ENCODE measurements at regions not wholly inside any gene's neighbourhood (a gene's known extent, or its start where the extent isn't known, plus 50 kb on each side); places are given as distances from the start of the nearest gene placed in this dataset.

DNA sequence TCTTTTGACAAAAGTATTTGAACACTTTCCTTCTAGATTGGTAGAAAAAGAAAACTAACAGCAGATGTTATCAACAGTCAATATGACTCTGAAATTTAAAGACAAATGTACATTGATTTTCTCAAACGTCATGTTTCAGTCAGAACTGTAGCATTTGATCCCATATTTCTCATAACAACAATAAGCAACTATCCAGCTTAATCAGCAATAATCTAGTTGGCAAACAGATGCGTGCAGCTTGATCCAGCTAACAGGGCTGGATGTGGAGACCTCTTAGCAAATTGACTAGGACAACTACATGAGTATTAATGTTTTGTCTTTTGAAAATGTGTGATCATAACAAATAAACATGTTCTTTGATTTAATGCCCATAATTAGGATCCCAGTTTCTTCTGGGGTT lies 94.0 kb upstream of the STT3B start:
- DNase-seq (ENCODE audit: insufficient read length, low spot score) (no peak), FAIRE-seq (no peak)

DNA sequence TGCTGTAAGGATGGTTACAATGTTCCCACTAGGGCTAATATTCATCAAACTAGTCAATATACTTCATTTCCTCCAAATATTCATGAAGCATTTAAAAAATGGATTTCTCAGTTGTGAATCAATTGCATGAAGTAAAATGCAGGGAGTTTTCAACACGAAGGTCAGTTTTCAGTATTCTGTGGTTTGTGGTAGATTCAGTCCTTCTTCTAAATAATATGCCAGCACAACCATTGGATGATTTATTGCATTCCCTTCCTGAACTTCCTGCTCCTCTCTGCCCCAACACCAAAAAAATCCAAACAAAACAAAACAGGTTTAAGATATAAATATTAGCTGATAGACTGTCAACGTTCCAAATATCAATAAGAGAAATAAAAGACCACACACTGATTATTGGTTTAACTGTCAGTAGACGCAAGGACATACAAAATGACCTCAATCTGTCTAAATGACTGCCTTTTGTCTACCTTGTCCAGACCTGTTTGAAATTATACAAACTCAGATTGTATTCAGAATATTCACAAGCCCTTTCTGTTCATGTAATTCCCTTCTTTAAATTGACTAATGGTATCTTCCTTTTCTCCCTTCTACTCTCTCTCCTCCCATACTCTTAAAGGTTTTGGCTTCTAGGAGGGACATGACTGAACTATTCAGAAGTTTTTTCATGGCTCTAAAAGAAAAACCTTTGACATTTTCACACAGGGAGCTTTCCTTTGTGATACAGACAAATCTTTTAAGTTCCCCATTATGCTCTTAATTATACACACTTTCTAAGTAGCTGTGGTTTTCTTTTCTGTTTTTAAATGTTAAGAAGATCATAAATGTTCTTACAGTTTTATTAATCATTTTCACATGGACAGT lies 92.6 kb upstream of the STT3B start:
- DNase-seq (ENCODE audit: insufficient read length, low spot score) (no peak), FAIRE-seq (no peak)

DNA sequence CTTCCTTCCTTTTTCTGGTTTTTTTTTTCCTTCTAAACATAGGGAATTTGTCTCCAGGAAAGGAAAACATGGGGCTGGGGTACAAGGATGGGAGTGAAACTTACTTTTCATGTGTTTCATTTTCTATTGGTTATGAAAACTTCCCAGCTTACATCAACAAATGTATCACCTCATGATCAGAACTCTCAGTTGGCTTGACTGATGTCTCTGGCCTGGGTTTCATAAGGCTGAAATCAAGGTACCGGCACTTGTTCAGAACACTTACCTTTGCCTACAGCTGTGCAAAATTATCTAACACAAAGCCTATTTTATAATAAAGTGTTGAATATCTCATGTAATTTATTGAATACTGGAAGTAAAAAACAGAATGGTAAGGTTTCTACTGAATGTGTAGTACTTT lies 91.8 kb upstream of the STT3B start:
- FAIRE-seq (no peak), DNase-seq (ENCODE audit: insufficient read length, low spot score) (no peak)

DNA sequence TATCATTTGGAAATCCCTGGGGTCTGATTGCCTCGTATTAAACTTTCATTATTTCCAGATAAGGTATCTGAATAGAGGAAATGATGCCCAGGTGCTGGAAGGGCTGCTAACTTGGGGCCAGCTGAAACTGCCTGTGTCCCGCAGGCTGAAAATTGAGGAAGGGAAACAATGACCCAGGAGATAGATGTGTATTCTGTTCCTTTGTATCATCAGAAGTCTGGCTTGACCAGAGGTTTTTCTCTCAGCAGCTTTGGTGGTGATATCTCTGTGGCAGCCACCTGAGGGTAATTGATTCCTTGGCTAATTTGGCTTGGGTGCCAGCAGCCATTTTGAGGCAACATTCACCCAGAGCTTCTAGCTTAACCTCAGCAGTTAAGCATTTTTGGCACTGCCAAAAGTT lies 90.0 kb upstream of the STT3B start:
- FAIRE-seq (no peak), DNase-seq (ENCODE audit: insufficient read length, low spot score) (no peak)

DNA sequence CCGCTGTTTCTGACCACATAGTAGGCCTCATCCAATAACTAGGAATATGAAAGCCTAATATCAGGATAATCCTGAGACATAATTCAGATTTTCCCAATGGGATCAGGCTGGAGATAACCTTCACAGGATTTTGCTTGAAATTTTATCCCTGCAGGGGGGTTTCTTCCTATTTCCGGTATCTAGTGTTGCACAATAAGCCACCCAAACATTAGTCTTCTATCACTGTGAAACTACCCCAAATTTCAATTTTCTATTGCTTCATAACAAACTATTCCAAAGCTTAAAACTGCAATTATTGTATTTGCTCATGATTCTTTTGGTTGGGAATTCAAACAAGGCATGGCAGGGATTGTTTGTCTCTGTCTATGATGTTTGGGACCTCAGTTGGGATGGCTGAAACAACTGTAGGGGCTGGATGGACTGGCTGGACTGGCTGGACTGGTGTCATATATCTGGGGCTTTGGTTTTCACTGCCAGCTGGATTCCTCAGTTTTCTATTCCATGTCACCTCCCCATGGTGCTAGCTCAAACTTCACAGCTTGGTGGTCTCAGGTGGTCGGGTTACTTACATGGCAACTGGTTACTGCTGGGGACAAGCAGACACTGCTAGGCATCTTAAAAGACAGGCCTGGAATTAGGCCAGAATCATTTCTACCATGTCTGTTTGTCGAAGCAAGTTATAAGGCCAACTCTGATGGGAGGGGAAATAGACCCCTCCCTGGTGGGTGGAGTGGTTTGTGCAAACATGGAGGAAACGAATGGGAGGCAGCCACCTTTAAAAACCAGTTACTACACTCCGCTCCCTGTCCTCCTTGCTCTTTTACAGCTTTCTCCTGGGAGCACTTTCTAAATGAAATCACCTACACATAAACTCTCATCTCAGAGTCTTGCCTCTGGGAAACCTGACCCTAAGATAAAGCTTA lies 88.2 kb upstream of the STT3B start:
- no peak for DNase-seq (ENCODE audit: insufficient read length, low spot score)
- no peak for FAIRE-seq

DNA sequence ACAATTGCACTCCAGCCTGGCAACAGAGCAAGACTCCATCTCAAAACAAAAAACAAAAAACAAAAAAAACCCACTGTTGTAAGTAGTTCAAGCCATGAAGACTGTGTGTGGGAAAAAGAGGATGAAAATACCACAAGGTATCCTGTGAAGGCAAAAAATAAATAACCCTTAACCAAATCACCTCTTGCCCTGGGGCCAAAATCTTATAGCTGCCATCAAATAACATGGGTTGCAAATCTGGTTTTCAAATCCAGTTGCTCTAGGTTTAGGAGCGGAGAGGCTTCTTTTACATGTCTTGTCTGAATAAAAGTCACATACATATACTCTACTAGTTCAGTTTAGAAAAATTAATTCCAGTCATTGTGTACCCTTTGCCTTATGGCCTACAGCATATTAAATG lies 87.0 kb upstream of the STT3B start:
- no peak for FAIRE-seq

DNA sequence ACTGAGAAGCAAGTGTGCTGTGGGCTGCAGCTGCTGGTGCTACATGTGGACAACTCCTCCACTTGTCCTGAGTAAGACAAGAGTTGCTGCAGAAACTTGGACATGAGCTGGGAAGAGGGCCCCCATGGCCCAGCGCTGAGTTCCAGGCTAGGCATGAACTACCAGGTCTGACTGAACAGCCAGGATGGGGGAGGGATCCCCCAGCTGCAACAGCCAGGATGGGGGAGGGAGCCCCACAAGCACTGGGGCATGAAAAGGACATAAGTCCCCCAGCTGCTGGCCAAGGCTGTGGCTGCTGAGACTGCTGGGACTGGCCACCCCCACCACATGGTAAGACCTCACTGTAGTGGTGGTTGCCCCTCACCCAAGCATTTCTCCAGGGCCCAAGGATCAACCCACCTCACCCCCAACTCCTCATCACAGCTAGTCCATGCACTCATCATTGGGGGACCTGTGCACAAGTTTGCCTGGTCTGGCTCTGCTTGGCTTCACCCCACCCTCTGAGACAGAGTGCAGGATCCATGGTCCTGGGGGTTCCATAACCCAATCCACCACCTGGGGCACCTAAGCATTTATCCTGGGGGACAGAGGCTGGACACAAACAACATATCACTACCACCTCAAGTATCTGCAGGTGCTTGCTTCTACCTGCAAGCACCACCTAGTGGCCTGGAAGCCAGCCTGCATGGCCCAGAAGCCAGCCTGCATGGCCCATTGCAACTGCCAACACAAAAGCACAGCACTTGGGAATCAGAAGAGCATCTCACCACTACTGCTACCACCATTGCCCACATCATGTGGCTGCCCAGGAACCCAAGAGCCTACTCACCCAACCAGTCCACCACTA lies 84.5 kb upstream of the STT3B start:
- no peak for DNase-seq (ENCODE audit: insufficient read length, low spot score)
- no peak for FAIRE-seq

More for the DNA sequence above, 87.0 kb upstream of the STT3B start:
- no peak for DNase-seq (ENCODE audit: insufficient read length, low spot score)

DNA sequence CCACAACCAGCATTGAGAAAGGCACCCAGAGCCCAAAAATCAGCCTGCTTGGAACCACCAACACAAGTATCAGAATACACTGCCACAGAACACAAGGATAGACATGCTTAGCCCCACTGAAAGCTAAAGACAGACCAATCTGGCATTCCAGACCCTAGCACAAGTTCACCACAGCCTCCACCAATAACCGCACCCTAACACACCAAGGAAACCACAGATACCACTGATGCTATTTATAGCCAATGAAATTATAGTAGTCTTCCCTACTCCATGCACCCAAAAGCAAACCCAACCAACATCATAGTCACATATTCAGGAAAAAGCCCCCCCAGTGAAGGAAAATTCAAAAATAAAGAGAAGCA lies 83.9 kb upstream of the STT3B start:
- FAIRE-seq (no peak), DNase-seq (ENCODE audit: insufficient read length, low spot score) (no peak)

DNA sequence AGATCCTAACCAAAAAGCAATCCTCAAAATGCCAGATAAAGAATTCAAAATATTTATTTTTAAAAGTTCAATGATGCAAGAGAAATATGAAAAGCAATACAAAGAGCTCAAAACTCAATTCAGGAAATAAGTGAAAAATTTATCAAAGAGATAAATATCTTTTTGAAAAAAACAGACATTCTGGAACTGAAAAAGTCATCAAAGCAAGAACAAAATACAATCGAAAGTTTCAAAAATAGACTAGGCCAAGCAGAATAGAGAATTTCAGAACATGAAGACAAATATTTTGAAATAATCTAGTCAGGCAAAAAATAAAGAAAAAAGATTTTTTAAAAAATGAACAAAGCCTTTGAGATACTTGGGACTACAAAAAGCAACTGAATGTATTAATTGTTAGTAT lies 83.4 kb upstream of the STT3B start:
- FAIRE-seq (no peak), DNase-seq (ENCODE audit: insufficient read length, low spot score) (no peak)

DNA sequence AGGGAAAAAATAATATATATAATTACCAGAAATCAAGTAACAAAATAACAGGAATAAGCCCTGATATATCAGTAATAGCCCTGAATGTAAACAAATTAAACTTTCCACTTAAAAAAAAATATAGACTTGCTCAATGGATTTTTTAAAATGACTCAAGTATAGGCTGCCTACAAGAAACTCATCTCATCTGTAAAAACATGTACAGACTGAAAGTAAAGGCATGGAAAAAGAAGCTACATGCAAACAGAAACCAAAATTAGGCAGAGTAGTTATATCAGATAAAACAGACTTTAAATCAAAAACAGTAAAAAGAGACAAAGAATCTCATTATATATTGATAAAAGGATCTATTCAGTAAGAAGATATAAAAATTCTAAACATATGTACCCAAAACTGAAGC lies 82.4 kb upstream of the STT3B start:
- no peak for FAIRE-seq
- DNase-seq (ENCODE audit: insufficient read length, low spot score), result no peak

DNA sequence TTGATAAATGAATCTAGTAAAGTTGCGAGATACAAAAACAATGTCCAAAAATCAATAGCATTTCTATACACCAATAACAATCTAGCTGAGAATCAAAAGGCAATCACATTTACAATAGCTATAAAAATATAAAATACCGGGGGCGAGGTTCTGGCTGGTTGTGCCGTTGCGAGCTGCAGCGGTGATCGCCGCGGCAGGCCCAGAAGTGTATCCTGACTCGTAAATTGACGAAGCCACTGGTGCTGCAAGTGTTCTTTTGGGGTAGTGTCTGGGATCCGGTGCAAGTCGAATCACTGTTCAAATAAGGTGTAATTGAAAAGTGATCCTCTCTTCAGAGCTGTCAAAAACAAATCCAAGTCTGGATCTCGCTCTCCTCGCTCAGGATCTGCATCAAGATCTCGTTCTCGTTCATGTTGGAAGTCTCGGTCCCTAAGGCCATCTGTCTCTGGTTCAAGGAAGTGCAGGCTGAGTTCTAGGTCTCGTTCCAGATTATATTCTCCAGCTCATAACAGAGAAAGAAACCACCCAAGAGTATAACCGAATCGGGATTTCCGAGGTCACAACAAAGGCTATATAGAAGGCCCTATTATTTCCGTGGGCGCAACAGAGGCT lies 80.1 kb upstream of the STT3B start:
- DNase-seq (ENCODE audit: insufficient read length, low spot score) (no peak), FAIRE-seq (no peak)

DNA sequence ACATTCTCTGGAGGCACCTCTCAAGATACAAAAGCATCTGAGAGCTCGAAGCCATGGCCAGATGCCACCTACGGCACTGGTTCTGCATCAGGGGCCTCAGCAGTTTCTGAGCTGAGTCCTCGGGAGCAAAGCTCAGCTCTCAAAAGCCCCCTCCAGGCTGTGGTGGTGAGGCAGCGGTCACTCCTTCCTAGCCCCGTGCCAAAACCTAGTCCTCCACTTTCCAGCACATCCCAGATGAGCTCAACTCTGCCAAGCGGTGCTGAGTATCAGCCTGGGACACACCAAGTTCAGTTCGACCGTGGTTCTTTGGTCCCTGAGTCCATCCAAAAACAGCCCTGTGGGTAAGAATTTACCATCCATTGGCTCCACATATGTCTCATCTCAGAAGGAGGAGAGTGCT lies 79.3 kb upstream of the STT3B start:
- FAIRE-seq, result no peak
- no peak for DNase-seq (ENCODE audit: insufficient read length, low spot score)

DNA sequence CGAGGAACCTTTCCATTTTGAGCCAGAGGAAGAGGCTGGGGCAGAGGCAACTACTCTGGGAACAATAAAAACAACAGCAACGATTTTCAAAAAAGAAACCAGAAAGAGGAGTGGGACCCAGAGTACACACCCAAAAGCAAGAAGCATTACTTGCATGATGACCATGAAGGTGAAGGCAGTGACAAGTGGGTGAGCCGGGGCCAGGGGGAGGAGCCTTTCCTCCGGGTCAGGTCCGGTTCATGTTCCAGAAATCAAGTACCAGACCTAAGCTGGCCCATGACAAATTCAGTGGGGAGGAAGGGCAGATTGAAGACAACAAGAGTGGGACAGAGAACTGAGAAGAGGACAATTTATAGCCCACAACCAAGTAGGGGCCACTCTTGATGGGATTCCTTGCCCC lies 77.2 kb upstream of the STT3B start:
- no peak for DNase-seq (ENCODE audit: insufficient read length, low spot score)
- FAIRE-seq, result no peak

DNA sequence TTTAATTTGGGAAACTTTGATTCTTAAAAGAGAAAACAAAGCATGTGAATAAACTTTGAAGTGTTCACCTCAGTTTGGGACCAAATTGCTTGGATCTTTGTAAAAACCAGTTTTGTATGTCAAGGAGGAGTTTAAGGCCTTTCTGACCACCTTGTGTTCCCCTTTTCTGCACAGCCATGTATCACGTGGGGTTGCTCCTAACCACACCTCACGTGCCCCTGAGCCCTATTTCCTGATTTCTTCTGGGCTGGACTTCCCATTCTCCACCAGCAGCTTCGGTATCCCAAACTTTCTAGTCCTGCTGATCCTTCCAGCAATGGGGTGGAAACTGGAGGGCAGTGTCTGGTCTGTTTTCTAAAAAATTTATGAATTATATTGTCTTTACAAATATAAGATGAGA lies 76.4 kb upstream of the STT3B start:
- no peak for DNase-seq (ENCODE audit: insufficient read length, low spot score)
- no peak for FAIRE-seq

DNA sequence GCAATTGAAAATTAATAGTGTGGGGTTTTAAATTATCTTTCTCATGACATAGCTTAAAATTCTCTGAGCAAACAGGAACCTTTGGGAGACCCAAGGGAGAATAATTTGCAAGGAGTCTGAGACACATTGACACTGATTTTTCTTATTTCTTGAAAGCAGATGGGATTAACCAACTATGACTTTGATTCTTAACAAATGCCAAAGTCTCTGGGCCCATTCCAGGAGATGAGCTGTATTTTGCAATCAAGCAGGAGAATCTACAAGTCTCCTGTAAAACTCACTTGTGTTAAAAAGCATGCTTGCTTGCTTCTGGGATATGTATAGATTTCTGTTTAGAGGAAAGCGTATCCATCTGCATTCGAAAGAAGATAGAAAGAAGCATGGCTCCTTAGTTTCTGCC lies 71.3 kb upstream of the STT3B start:
- FAIRE-seq (no peak), DNase-seq (ENCODE audit: insufficient read length, low spot score) (no peak)

DNA sequence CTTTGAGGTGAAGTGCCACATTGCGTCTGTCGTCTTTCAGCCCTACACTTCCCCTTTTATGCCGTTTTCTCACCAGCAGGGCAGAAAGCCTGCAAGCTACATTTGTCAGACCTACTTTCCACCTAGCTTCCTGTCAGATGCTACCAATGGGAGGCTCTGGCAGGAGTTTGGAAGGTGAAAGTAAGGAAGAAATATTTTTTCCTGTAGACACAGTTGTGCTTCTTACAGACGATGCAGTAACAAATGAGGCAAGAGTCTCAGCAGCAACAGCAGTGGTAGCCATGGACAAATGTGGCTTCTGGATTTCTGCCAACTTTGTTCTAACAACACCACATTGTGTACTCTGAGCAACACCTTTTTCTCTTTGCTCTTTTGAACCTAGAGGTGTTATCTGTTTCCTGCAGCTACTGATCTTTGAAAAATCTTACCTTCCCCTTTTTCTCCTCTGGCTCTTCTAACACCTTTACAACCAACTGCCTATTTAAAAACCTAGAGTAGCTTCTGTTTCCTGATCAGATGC lies 70.6 kb upstream of the STT3B start:
- no peak for FAIRE-seq
- no peak for DNase-seq (ENCODE audit: insufficient read length, low spot score)

DNA sequence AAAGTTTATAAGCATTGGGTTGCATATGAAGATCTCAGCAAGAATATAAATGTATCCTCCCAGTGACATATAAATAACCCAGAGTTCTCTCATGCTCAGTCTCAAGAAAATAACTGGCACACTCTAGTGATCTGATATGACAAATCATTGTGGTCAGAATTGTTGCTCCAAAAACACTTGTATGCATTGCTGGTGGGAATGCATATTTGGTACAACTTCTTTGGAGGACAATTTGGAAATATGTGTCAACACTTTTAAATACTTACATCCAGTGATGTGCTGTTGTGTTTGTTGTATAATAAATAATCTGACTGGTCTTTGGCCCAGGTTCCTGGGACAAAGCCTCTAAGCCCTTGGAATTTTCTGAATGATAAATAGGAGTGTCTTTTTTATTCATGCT lies 66.7 kb upstream of the STT3B start:
- DNase-seq (ENCODE audit: insufficient read length, low spot score) (no peak), FAIRE-seq (no peak)

DNA sequence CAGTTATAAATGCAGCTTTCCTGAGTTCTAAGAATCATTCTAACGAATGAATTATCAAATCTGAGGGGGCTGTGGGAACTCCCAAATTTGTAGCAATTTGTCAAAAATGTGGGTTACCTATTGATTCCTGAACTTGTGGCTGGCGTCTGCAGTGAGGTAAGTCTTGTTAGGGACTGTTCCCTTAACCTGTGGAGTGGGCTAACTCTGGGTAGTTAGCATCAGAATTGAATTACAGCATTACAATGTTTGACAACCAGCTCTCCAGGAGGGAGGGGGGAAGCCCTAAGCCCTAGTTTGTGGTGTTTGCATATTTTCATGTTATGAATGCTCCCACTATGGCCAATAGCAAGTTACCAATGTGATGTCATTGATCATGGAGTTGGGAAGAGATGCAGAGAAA lies 65.9 kb upstream of the STT3B start:
- DNase-seq (ENCODE audit: insufficient read length, low spot score) (no peak), FAIRE-seq (no peak)

DNA sequence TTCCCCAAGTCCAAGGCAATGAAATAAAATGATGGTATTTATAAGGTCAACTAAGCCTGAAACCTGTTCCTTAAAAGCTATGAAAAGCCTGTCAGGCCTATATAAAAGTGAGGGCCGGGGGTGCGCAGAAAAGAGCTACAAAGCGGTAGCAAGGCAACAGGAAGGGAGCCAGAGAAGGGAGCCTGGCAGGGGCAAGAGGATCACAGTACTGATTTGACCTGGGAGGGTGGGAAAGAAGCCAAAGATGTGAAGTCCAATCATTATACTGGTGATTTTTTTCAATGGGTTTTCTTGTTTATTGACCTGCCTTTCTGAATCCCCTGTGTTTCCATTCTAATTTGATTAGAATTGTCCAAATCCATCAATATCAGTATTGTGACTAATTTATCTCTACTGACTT lies 64.3 kb upstream of the STT3B start:
- DNase-seq (ENCODE audit: insufficient read length, low spot score), result no peak
- no peak for FAIRE-seq

DNA sequence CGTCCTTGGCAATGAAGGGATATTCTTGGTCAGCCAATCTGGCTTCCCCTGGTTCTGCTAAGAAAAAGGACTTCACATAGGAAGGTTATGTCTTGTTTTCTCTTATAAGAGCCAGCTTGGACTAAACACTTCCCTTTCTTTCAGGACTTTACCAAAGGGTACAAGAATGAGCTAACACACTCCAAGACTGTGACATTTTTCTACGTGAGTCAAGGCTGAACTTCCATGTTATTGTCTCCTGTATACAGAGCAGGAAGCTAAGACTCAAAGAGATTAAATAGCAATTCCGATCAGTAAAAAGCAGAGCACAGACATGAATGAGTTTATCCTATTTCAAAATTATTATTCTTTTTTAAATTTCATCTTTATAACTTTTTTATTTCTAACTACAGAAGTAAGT lies 63.3 kb upstream of the STT3B start:
- FAIRE-seq (no peak), DNase-seq (ENCODE audit: insufficient read length, low spot score) (no peak)

Data from HTR-8/SVneo (cell line).